HG03575 (cell line): ENCODE measurements at regions not wholly inside any gene's neighbourhood (a gene's known extent, or its start where the extent isn't known, plus 50 kb on each side); places are given as distances from the start of the nearest gene placed in this dataset.
"Not testable (repeated sequence)": the region's sequence is repeated elsewhere in the genome, so short reads cannot be mapped to it uniquely, and the experiment has no call there.

Experiments used
- ATAC-seq: cut with Tn5 transposase; IDR thresholded peaks from one replicate; pipeline ENCODE4 v1.9.1; 2021; ENCODE audit not compliant: unreplicated experiment, insufficient number of reproducible peaks, low FRiP score; ENCODE audit errors: extremely low read depth

DNA sequence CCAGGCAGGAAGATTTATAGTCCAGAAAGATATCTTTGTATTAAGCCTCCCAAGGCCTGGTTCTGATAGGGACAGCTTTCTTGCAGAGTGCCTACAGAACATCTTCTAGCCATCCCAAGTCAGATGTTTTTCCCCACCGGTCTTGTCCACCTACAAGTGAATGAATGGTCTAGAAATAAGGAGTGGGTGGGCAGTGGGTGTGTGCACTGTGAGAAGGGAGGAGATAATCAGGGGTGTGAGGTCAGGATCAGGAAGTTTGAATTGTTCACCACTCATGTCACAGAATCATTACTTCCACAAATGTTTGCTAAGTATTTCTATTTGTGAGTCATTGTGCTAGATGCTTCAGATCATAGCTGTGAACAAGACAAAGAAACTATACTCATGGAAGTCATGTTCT lies 332.6 kb downstream of the NKX6-1 start:
- no peak for ATAC-seq

DNA sequence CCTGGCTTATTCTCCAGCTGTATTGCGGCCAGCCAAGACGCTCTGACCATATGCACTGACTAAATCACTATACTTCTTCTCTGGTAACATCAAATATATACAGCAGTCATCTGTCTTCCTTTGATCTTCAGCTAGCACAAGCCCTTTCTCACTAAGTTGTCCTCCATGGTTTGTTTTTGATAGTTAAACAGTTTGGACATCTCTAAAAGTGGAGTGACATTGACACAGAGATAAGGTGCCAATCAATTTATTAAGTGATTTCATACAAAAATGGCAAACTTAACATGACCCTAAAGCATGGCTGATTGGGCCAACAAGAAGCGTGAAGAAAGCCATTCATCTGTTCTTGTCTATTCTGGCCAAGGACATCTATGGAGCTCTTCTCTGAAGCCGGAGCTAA lies 334.9 kb downstream of the NKX6-1 start:
- ATAC-seq: no peak

DNA sequence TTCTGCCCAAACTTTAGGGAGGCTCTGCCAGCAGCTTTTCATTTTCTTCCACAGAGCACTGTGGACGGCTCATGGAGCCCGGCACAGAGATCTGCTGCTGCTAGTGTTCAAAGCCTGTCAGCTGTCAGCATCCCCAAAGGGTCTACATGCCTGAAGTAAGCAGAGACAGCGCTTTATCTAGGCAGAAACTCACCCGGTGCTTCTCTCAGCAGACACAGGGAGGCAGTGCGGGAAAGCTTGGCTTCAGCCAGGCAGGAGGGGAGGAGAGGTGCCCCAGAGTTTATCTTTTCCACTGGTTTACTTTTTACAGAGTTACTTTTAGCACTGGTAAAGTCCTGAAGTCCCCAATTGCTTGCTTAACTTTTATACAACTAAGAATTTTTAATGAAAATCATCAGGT lies 339.3 kb downstream of the NKX6-1 start:
- ATAC-seq: no peak

DNA sequence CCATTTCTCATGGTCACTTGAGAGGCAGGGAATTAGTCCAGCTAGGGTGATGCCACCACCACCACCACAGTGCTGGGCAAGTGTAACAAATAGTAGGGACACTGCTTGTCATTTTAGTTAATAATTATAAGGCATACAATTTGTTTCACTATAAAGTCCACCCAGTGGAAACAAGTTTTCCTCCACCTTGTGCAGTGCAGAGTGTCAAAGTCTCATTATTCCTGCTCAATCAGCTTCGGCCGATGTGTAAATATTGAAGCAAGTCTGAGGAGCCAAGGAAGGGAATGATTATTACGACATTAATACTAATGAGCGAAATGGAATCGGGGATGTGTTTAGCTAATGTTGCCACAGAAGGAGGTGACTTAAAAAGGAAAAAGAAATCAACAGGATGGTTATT lies 340.4 kb downstream of the NKX6-1 start:
- no peak for ATAC-seq

DNA sequence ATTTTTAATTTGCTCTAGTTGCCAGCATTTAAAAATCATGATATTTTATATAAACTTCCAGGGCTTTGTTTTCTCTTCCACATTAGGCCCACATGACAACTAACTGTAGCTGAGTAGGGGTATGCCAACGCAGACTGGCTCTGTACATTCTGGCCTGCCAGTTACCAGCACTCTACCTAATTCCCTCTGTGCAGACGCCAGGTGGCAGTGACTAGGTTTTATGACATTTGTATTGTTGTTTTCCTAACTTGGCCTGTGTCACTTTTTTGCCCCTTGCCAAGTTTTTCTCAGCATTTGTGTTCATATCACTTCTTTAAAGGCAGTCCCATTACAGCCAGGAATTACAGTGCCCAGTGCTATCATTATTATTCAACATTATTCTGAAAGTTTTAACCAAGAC lies 347.5 kb downstream of the NKX6-1 start:
- ATAC-seq: no peak

DNA sequence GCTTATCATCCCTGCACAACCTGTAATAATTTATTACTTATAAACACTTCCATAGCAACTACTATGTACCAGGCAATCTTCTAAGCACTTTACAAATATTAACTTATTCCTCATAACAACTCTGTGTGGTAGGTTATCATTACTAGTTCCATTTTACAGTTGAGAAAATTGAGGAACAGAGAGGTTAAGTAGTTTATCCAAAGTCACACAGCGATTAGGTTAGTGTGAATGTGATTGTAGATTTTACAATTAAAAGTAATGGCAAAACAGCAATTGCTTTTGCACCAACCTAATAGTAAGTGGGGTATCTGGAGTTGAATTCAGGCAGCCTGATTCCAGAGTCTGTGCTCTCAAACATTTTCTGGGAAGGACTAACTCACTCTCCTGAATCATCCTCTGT lies 348.9 kb downstream of the NKX6-1 start:
- no peak for ATAC-seq

DNA sequence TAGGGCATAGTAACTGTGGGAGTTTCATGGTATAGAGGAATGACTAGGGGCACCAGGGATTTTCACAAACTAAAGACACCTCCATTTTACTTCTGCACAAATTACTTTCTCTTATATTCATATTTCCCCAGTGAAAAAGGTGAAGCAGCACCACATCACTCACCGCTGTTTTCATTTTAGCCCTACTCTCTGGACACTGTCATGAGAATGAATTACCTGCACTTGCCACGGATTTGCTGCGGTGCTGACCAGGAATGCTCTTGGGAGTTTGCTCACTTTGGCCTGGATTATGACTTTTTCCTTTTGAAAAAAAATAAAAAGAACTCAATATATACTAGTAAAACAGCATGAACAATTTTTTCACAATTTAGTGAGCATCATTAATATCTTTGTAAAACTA lies 351.3 kb downstream of the NKX6-1 start:
- ATAC-seq: no peak

DNA sequence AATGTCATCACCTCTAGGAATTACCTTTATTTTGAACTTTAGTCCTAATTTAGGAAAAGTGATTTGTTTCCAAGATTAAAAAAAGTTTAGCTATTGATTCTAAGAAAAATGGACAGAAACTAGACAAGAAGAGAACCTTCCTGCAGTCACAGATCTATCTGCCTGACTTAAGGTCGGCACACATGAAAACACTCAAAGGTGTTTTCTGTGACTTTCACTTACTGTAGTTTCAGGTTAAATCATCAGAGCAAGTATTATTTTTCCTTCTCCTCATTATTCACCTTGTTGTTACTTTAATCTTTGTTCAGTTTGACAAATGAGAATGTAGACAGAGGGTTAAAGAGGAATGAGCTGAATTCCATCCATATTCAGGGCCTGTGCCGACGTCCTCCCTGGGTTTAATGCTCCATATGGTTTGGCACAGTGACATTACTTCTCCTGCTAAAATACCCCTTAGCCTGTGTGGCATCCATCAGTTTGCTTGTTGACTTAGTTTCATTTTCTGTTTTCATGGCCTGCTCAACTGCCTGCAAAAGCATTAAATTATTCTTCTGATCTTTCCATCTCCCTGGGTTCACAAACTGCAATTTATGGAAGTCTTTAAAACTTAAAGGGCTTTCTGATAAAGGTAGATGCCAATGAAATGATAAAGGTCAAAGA lies 352.7 kb downstream of the NKX6-1 start:
- ATAC-seq: no peak

DNA sequence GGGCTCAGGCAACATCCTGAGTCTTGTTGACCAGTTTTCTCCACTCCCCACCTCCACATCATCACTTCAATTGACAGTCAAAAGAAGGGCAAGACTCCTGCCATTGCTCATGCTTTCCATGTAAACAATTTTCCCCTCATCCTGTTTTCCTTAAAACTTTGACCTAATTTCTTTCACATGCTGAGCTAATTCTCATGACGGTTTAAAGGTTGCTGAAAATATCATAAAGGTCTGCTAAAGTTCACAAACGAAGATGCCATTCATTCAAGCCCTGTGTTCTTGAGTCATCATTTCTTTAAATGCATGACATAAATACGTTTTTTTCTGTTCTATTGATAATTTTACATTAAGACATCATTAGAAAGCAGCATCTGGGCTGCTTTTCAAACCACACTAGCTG lies 353.9 kb downstream of the NKX6-1 start:
- ATAC-seq: no peak

DNA sequence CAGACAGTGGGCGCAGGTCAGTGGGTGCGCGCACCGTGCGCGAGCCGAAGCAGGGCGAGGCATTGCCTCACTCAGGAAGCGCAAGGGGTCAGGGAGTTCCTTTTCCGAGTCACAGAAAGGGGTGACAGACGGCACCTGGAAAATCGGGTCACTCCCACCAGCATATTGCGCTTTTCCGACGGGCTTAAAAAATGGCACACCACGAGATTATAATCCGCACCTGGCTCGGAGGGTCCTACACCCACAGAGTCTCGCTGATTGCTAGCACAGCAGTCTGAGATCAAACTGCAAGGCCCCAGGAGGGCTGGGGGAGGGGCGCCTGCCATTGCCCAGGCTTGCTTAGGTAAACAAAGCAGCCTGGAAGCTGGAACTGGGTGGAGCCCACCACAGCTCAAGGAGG lies 372.2 kb downstream of the NKX6-1 start:
- not testable (repeated sequence) for ATAC-seq

DNA sequence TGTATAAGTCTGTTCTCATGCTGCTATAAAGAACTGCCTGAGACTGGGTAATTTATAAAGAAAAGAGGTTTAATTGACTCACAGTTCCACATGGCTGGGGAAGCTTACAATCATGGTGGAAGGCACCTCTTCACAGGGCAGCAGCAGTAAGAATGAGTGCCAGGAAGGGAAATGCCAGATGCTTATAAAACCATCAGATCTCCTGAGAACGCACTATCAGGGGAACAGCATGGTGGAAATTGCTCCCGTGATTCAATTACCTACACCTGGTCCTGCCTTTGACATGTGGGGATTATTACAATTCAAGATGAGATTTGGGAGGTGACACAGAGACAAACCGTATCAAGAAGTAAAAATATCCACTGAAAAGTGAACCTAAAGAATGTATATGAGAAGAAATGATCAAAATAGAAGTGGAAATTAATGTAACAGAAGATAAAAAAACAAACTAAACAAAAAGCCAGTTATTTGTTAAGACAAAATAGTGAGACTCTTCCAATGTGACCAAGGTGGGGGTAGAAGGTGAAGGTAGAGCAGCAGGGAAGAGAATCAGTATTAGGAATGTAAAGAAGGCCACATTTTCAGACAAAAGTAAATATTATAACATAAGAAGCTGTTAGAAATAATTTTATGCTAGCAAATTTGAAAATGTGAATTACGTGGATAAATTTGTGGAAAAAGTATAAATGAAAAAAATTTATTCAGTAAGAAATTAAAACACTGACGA lies 372.9 kb downstream of the NKX6-1 start:
- no peak for ATAC-seq

DNA sequence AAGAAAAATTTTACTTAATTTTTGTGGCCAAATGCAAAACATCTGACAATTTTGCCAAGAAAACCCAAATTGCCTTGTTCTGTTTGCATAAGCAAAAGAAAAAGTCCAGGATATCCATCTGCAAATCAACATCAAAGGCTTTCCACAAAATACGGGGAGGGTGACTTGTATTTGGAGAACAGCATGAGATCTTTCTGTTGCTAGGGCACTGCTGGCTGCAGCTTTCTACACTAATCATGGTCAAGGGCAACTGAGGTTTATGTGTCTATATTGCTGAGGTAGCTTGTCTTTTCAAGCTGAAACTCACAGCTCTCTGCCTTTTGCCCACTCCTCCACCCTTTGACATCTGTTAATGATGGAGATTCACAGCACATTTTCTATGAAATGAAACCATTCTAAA lies 389.1 kb downstream of the NKX6-1 start:
- no peak for ATAC-seq

DNA sequence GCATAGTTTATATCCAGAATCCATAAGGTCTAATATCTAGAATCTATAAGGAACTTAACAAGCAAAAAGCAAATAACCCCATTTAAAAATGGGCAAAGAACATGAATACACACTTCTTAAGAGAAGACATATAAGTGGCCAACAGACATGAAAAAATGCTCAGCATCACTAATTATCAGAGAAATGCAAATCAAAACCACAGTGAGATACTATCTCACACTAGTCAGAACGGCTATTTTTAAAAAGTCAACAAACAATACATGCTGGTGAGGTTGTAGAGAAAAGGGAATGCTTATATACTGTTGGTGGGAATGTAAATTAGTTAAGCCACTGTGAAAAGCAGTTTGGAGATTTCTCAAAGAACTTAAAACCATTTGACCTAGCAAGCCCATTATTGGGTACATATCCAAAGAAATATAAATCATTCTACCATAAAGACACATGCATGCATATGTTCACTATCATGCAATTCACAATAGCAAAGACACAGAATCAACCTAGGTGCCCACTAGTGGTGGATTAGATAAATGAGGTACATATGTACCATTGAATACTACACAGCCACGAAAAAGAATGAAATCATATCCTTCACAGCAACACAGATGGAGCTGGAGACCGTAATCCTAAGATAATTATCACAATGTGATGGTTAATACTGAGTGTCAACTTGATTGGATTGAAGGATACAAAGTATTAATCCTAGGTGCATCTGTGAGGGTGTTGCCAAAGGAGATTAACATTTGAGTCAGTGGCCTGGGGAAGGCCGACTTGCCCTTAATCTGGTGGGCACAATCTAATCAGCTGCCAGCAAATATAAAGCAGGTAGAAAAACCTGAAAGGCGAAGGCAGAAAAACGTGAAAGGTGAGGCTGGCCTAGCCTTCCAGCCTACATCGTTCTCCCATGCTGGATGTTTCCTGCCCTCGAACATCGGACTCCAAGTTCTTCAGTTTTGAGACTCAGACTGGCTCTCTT lies 397.2 kb downstream of the NKX6-1 start:
- not testable (repeated sequence) for ATAC-seq

DNA sequence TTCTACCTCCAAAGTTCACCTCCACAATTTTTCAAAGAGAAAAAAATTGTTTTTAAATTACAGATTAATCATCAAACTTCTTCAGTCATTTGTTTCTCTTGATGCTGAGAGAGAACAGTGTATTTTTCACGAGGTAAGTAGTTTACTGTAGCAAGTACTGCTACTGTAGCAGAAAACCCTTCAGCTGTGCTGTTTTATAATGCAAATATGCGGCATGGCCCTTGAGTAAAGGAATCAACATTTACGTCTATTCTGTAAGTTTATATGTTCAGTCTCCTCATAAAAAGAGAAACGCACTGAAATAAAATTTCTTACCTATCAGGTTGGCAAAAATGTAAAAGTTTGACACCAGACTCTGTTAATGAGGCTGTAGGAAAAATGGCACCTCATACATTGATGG lies 399.0 kb downstream of the NKX6-1 start:
- no peak for ATAC-seq

DNA sequence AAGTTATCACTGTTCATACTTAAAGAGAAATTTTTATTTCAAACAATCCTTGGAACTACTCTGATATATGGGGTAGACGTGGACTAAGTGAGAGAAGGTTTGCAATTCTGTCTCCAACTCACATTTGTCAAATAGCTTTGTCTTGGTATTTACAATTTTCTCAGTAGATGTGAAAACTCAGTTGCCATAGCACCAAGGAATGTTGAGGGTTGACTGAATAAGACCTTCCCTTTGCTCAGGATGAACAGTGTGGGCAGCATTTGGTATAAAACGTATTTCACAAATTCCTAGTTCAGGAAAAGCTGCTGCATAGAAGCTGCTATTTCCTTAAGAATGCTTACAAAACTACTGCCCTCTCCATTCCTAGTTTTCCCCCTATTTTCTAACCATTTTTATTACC lies 399.5 kb downstream of the NKX6-1 start:
- ATAC-seq: no peak

DNA sequence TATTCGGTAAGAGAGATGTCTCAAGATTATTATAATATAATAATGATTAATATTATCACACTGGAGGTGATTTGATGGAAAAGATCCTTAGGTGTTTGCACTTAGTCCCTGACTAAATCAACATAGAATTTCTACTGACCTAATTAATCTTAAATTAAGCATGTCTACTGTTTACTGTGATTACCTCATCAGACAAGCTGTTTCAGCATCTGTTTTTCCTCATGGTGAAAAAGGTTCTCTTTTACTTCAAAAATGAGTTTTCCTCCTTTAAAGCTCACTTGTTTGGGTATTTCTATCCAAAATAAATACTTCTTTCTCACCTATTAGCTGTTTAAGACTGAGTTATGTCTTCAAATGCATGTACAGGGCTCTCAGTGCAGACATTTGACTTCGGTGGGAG lies 407.8 kb downstream of the NKX6-1 start:
- ATAC-seq: no peak

DNA sequence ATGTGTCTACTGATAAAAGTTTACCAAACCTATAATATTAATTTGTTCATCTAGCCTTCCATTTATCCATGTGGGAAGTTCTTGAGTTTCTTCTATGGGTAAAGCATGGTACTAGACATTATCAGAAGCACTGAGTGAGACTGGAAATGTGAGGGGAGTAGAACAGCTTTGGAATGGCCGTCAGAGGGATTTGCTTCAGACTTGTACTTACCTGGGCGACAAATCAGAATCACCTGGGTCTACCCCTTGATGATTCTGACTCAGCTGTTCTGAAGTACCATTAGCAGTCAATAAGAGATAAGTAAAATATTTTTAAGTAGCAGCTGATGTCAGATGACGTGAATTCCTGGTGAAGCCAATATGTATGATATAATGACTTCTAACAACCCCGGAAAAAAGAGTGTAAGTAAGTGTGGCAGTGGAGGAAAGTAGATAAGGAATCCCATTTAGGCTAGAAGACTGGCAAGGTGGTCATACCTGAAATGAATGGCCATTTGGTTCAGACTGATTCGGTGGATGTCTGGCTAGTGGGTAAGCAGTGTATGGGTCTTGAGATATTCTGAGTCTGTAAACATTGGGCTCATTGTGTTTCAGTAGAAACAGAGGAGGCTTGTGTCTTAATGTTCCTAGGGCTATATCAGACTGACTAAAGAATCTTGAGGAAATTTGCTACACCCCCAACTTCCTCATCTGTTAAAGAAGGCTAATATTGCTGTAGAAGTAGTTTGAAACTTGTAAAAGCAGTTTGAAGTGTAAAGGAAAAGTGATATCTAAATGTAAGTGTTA lies 409.2 kb downstream of the NKX6-1 start:
- no peak for ATAC-seq

DNA sequence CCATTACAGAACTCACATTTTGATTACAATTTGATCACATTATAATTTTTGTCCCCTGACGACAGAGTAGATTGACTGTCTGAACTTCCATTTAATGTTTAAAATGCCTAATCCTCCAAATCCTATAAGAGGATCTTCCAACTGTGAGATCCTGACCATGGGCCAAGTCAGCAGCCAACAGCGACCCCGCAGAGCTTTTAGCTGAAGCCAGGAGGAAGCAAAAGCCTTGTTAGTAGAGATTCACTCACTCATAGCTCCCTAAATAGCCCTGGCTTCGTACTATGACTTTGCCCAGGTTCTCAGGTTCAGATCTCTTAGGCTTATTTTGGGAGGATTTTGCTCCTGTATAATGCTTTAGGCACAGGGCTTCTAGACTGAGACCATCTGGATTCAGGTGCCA lies 413.1 kb downstream of the NKX6-1 start:
- no peak for ATAC-seq

DNA sequence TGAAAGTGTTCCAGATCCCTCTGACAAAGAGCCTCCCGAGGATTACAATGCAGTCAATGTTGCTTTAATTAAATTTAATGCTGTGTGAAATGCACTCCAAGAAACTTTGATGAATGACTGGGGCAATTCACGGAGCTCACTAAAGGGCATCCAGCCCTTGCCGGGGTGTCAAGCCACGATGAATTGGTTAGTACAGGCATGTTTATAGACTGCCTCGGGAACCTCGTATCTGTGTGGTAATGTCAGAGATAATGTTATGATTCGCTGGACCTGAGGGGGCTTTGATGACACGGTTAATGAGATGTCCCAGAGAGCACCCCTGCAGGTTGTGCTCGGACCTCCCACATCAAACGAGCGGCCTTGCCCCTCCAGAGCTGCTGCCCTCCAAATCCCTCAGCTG lies 428.8 kb downstream of the NKX6-1 start:
- no peak for ATAC-seq
